Embryonic facial prominence (tissue), 1 donor: ENCODE measurements at regions not wholly inside any gene's neighbourhood (a gene's known extent, or its start where the extent isn't known, plus 50 kb on each side); places are given as distances from the start of the nearest gene placed in this dataset.
"Not testable (repeated sequence)": the region's sequence is repeated elsewhere in the genome, so short reads cannot be mapped to it uniquely, and the experiment has no call there.

Experiments used
- DNase-seq: peaks from one replicate; pipeline ENCODE4 v3.0.0-alpha.2; 2016; ENCODE audit errors: extremely low spot score

- DNase-seq, result no peak
Observed at GRCh38 chr2:235219048-235219447, 267.2 kb downstream of the SH3BP4 start.

GRCh38 chr2:235220331-235220730 is 268.5 kb downstream of the SH3BP4 start:
- no peak for DNase-seq

GRCh38 chr2:235223011-235223410 is 270.8 kb upstream of the AGAP1 start:
- no peak for DNase-seq

GRCh38 chr2:235224410-235224809 is 269.4 kb upstream of the AGAP1 start:
- no peak for DNase-seq

- no peak for DNase-seq
Observed at GRCh38 chr2:235225261-235225660, 268.6 kb upstream of the AGAP1 start.

- DNase-seq, result no peak
Observed at GRCh38 chr2:235227590-235227989, 266.3 kb upstream of the AGAP1 start.

- DNase-seq, result not testable (repeated sequence)
Observed at GRCh38 chr2:235228422-235228821, 265.4 kb upstream of the AGAP1 start.

GRCh38 chr2:235229236-235229635 is 264.6 kb upstream of the AGAP1 start:
- no peak for DNase-seq

- DNase-seq, result no peak
Observed at GRCh38 chr2:235230821-235231601, 262.8 kb upstream of the AGAP1 start.

- DNase-seq, result no peak
Observed at GRCh38 chr2:235232449-235233433, 261.1 kb upstream of the AGAP1 start.

GRCh38 chr2:235234736-235235135 is 259.1 kb upstream of the AGAP1 start:
- DNase-seq, result no peak

GRCh38 chr2:235235977-235236767 is 257.7 kb upstream of the AGAP1 start:
- DNase-seq, result no peak

GRCh38 chr2:235238537-235238936 is 255.3 kb upstream of the AGAP1 start:
- peak; percentile 42 for DNase-seq

GRCh38 chr2:235240574-235240973 is 253.3 kb upstream of the AGAP1 start:
- no peak for DNase-seq

- DNase-seq, result peak; percentile 19
Observed at GRCh38 chr2:235244255-235245220, 249.3 kb upstream of the AGAP1 start.

GRCh38 chr2:235247001-235247400 is 246.8 kb upstream of the AGAP1 start:
- no peak for DNase-seq

- no peak for DNase-seq
Observed at GRCh38 chr2:235255693-235256092, 238.2 kb upstream of the AGAP1 start.

- DNase-seq, result no peak
Observed at GRCh38 chr2:235257590-235257989, 236.3 kb upstream of the AGAP1 start.

- DNase-seq, result no peak
Observed at GRCh38 chr2:235262750-235263149, 231.1 kb upstream of the AGAP1 start.
